Transverse colon (tissue), 4 donors: ENCODE measurements at regions not wholly inside any gene's neighbourhood (a gene's known extent, or its start where the extent isn't known, plus 50 kb on each side); places are given as distances from the start of the nearest gene placed in this dataset.

ENCODE experiments used
- DNase-seq: peaks from one replicate; pipeline ENCODE4 v3.0.0-alpha.2; 2019
- H3K27ac ChIP-seq, 4 donors: fragments of 200-600 bp; sonication (generic); 2 replicates each; pipeline ENCODE4 v1.5.1; 2016 to 2018; ENCODE audit warnings: inconsistent platforms in 4 of 4
- H3K27me3 ChIP-seq: fragments of 200-600 bp; sonication (generic); 2 replicates; pipeline ENCODE4 v1.5.1; 2017; ENCODE audit warnings: inconsistent platforms
- H3K36me3 ChIP-seq, 4 donors: fragments of 200-600 bp; sonication (generic); 2 replicates each; pipeline ENCODE4 v1.5.1; 2017 to 2019; ENCODE audit warnings: inconsistent platforms in 4 of 4
- H3K4me1 ChIP-seq, 4 donors: fragments of 200-600 bp; sonication (generic); 2 replicates each; pipeline ENCODE4 v1.5.1; 2017 to 2020; ENCODE audit warnings: inconsistent platforms in 4 of 4
- H3K4me3 ChIP-seq, 4 donors: fragments of 200-600 bp; sonication (generic); 1 replicate in 1 of 4; 2 replicates in 3 of 4; pipeline versions ENCODE4 v1.5.1 to v1.6.1; 2017 to 2019; ENCODE audit warnings: inconsistent platforms in 4 of 4
- H3K9me3 ChIP-seq, 2 donors: fragments of 200-600 bp; sonication (generic); 2 replicates each; pipeline ENCODE4 v1.5.1; 2017 to 2019; ENCODE audit warnings: inconsistent platforms in 2 of 2
- CTCF ChIP-seq, 5 experiments: fragments of 200-600 bp in 3 of 5; fragments of 450-650 bp in 2 of 5; sonication (generic) in 3 of 5; IDR thresholded peaks; 1 replicate in 2 of 5; 2 replicates in 3 of 5; pipeline ENCODE4 v1.5.1; 2016 to 2017; ENCODE audit warnings: antibody characterized with exemption in 5 of 5, inconsistent platforms in 3 of 5, mild to moderate bottlenecking in 2 of 5, moderate library complexity in 1 of 5
- EP300 ChIP-seq: sonication (generic); formaldehyde crosslinking; IDR thresholded peaks from one replicate; pipeline ENCODE4 v1.6.1; 2017; ENCODE audit warnings: antibody characterized with exemption, low read depth
- POLR2A ChIP-seq: fragments of 450-650 bp; IDR thresholded peaks from one replicate; pipeline ENCODE4 v1.6.1; 2016; ENCODE audit warnings: antibody characterized with exemption, mild to moderate bottlenecking, moderate library complexity
- POLR2AphosphoS5 ChIP-seq, 3 donors: sonication (generic); formaldehyde crosslinking; IDR thresholded peaks; one replicate each; pipeline ENCODE4 v1.6.1; 2016; ENCODE audit warnings: antibody characterized with exemption in 3 of 3
- WGBS, 2 donors: methylation state at CpG; one replicate each; pipeline ENCODE4 v1.1.5; 2018; ENCODE audit warnings: low coverage in 1 of 2; 5-methylcytosine and 5-hydroxymethylcytosine counted together
- in situ Hi-C, 4 donors: fragments of 200-750 bp; cut with MboI; loops; one replicate each; pipeline versions ENCODE4 v1.15.0 to v1.15.1; 2017; ENCODE audit warnings: low sequenced_read_pairs in 3 of 4, low pct_ligation_motif_present in 1 of 4, low pct_unique_long_range_greater_than_20kb in 1 of 4
- intact Hi-C: fragments of 100-400 bp; cut with DNase I; formaldehyde crosslinking; loops from one replicate; pipeline ENCODE4 v1.15.1; 2023; ENCODE audit warnings: low total_unique reads

- Histone ChIP-seq H3K36me3 (no peaks in the 10 kb centered on the region), H3K4me3 (no peak overlapping the region), H3K27me3 (no peaks in the 10 kb centered on the region), H3K27ac (no peak overlapping the region), H3K4me1 (no peaks in the 10 kb centered on the region), H3K9me3 (no peaks in the 10 kb centered on the region)
- DNase-seq: no peak
- TF ChIP-seq POLR2AphosphoS5 (IDR thresholded peaks at IDR 0.05) (no peak), POLR2A (no peak), CTCF (IDR thresholded peaks at IDR 0.05) (no peak), EP300 (no peak)
- in situ Hi-C loops: no loop called here
- WGBS, 2 donors: 76 to 90% methylated on average over 9 to 13 of the region's 13 CpGs
- intact Hi-C loops: no loop called here
Measured at GRCh38 chr17:5840811-5841446, 229.2 kb upstream of the WSCD1 start.

- no peak for DNase-seq
- Histone ChIP-seq H3K4me1 (no peaks in the 10 kb centered on the region), H3K36me3 (no peaks in the 10 kb centered on the region), H3K9me3 (no peaks in the 10 kb centered on the region), H3K27ac (no peak overlapping the region), H3K27me3 (no peaks in the 10 kb centered on the region), H3K4me3 (no peak overlapping the region)
- in situ Hi-C loops (no loop called here), intact Hi-C loops (no loop called here)
- WGBS, 2 donors: 83% methylated on average over 11 of the region's 11 CpGs; no CpG with 5 or more reads in 1 of the 2 donors
- TF ChIP-seq CTCF (IDR thresholded peaks at IDR 0.05) (no peak), POLR2A (no peak), POLR2AphosphoS5 (IDR thresholded peaks at IDR 0.05) (no peak), EP300 (no peak)
Measured at GRCh38 chr17:5841862-5842261, 228.3 kb upstream of the WSCD1 start.

GRCh38 chr17:5843366-5844026 is 226.7 kb upstream of the WSCD1 start:
- in situ Hi-C loops: no loop called here
- no peak for TF ChIP-seq POLR2A
- no peak for TF ChIP-seq CTCF (IDR thresholded peaks at IDR 0.05)
- no peak for TF ChIP-seq EP300
- no peak for TF ChIP-seq POLR2AphosphoS5 (IDR thresholded peaks at IDR 0.05)

GRCh38 chr17:5846001-5846400 is 224.2 kb upstream of the WSCD1 start:
- Histone ChIP-seq H3K4me1 (no peaks in the 10 kb centered on the region), H3K27me3 (no peaks in the 10 kb centered on the region), H3K9me3 (no peaks in the 10 kb centered on the region), H3K27ac (no peak overlapping the region), H3K4me3 (no peak overlapping the region), H3K36me3 (no peaks in the 10 kb centered on the region)
- WGBS, 2 donors: 77 to 80% methylated on average over 2 to 5 of the region's 5 CpGs
- TF ChIP-seq EP300: no peak
- TF ChIP-seq POLR2AphosphoS5 (IDR thresholded peaks at IDR 0.05): no peak
- in situ Hi-C loops: no loop called here
- no peak for DNase-seq
- intact Hi-C loops: no loop called here

More at GRCh38 chr17:5843366-5844026, 226.7 kb upstream of the WSCD1 start:
- Histone ChIP-seq H3K4me1 (no peaks in the 10 kb centered on the region), H3K4me3 (no peak overlapping the region), H3K27me3 (no peaks in the 10 kb centered on the region), H3K27ac (no peak overlapping the region), H3K9me3 (no peaks in the 10 kb centered on the region), H3K36me3 (no peaks in the 10 kb centered on the region)
- intact Hi-C loops: no loop called here
- no peak for DNase-seq
- 87 to 97% methylated on average over 4 to 14 of the region's 14 CpGs for WGBS, 2 donors
